Tibial nerve (tissue), 4 donors: ENCODE measurements at regions not wholly inside any gene's neighbourhood (a gene's known extent, or its start where the extent isn't known, plus 50 kb on each side); places are given as distances from the start of the nearest gene placed in this dataset.

Source experiments
- EP300 ChIP-seq, 2 donors: sonication (generic); formaldehyde crosslinking; IDR thresholded peaks; one replicate each; pipeline ENCODE4 v1.6.1; 2017; ENCODE audit warnings: antibody characterized with exemption in 2 of 2, mild to moderate bottlenecking in 1 of 2
- POLR2A ChIP-seq, 2 donors: fragments of 450-650 bp; IDR thresholded peaks; one replicate each; pipeline ENCODE4 v1.6.1; 2017; ENCODE audit warnings: antibody characterized with exemption in 2 of 2, mild to moderate bottlenecking in 2 of 2, moderate library complexity in 2 of 2
- TF ChIP-seq, protein P1 (sequence below), 5 experiments: fragments of 200-600 bp in 3 of 5; fragments of 450-650 bp in 2 of 5; sonication (generic) in 3 of 5; IDR thresholded peaks; one replicate each; pipeline ENCODE4 v1.5.1; 2016 to 2019; ENCODE audit warnings: antibody characterized with exemption in 5 of 5, mild to moderate bottlenecking in 3 of 5, moderate library complexity in 2 of 5

- TF ChIP-seq, protein P1, sequence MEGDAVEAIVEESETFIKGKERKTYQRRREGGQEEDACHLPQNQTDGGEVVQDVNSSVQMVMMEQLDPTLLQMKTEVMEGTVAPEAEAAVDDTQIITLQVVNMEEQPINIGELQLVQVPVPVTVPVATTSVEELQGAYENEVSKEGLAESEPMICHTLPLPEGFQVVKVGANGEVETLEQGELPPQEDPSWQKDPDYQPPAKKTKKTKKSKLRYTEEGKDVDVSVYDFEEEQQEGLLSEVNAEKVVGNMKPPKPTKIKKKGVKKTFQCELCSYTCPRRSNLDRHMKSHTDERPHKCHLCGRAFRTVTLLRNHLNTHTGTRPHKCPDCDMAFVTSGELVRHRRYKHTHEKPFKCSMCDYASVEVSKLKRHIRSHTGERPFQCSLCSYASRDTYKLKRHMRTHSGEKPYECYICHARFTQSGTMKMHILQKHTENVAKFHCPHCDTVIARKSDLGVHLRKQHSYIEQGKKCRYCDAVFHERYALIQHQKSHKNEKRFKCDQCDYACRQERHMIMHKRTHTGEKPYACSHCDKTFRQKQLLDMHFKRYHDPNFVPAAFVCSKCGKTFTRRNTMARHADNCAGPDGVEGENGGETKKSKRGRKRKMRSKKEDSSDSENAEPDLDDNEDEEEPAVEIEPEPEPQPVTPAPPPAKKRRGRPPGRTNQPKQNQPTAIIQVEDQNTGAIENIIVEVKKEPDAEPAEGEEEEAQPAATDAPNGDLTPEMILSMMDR (IDR thresholded peaks at IDR 0.05): peak in 1 of 5 experiments; percentile 14
- TF ChIP-seq POLR2A (IDR thresholded peaks at IDR 0.05) (no peak), EP300 (IDR thresholded peaks at IDR 0.05) (no peak)
These were observed 62.4 kb downstream of the LSM5 start for GRCh38 chr7:32427769-32428291.
